Kidney (tissue), 13 donors: ENCODE measurements at regions not wholly inside any gene's neighbourhood (a gene's known extent, or its start where the extent isn't known, plus 50 kb on each side); places are given as distances from the start of the nearest gene placed in this dataset.

ENCODE experiments used
- DNase-seq, 5 donors: peaks; one replicate each; pipeline ENCODE4 v3.0.0-alpha.2; 2013 to 2020
- FAIRE-seq: peaks from 2 replicates; lab custom pipeline; 2012; peaks lifted over from hg19 to GRCh38; lab: Jason Lieb, UNC
- H3K27ac ChIP-seq, 2 donors: one replicate each; pipeline ENCODE4 v1.7.0; 2013; ENCODE audit warnings: low read depth in 2 of 2, low read length in 2 of 2, inconsistent platforms in 1 of 2
- H3K27me3 ChIP-seq: one replicate; pipeline ENCODE4 v1.7.1; 2013; ENCODE audit warnings: low read length, inconsistent platforms; ENCODE audit not compliant: control insufficient read depth, insufficient read depth
- H3K36me3 ChIP-seq, 3 donors: one replicate each; pipeline versions ENCODE4 v1.7.0 to v1.7.1; 2013; ENCODE audit warnings: low read length in 3 of 3, control low read depth in 1 of 3, inconsistent platforms in 1 of 3; ENCODE audit not compliant: insufficient read depth in 3 of 3, control insufficient read depth in 2 of 3
- H3K4me1 ChIP-seq, 3 donors: one replicate each; pipeline versions ENCODE4 v1.7.0 to v1.7.1; 2013; ENCODE audit warnings: low read length in 3 of 3, inconsistent platforms in 1 of 3, low read depth in 1 of 3; ENCODE audit not compliant: control insufficient read depth in 2 of 3, insufficient read depth in 2 of 3
- H3K4me3 ChIP-seq, 3 donors: one replicate each; pipeline versions ENCODE4 v1.7.0 to v1.8.1; 2013; ENCODE audit warnings: low read length in 3 of 3, control low read depth in 1 of 3, inconsistent platforms in 1 of 3
- H3K9ac ChIP-seq, 3 donors: one replicate each; pipeline versions ENCODE4 v1.7.0 to v1.7.1; 2013; ENCODE audit warnings: low read length in 3 of 3, control low read depth in 1 of 3, inconsistent platforms in 1 of 3
- H3K9me3 ChIP-seq, 3 donors: one replicate each; pipeline versions ENCODE4 v1.7.0 to v1.7.1; 2013; ENCODE audit warnings: low read length in 3 of 3, control low read depth in 1 of 3, inconsistent platforms in 1 of 3; ENCODE audit not compliant: control insufficient read depth in 2 of 3, insufficient read depth in 1 of 3
- intact Hi-C: fragments of 100-400 bp; cut with DNase I; formaldehyde crosslinking; loops from one replicate; pipeline ENCODE4 v1.11.1; 2022
- TF ChIP-seq, protein P1 (sequence below): IDR thresholded peaks from 3 replicates; pipeline ENCODE4 v1.5.1; 2012; ENCODE audit warnings: mild to moderate bottlenecking, moderate library complexity, borderline replicate concordance; ENCODE audit not compliant: insufficient read depth; ENCODE audit errors: extremely low read depth
- donor health status: control.
- donor health status: control.
- donor health status: control.
- donor health status: control.
- donor health status: control.
- donor health status: DM: yes; HTN: yes; CAD: no.
- donor health status: Normal renal cell carcinoma (clear cell type).

DNA sequence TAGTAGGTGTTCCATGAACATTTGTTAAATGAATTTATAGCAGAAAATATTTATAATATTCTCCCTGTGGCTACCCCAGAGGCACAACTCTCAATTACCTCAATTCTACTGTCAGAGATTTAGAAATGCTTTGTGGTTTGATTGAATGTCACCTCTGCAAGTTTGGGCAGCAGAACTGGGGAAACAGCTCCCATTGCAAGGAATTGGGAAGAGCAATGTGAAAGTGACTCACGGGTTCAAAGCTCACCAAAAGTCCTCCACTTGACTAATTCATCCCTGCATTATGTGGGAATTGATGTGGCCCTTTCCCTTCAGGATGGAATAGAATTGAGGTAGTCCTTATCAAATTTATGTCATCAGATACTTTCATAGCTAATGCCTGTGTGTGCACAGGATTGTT, 562.7 kb downstream of the MFSD1 start:
- Histone ChIP-seq H3K4me3 (no peak overlapping the region), H3K4me1 (no peaks in the 10 kb centered on the region), H3K9me3 (no peaks in the 10 kb centered on the region), H3K36me3 (no peaks in the 10 kb centered on the region), H3K27ac (no peak overlapping the region), H3K27me3 (no peaks in the 10 kb centered on the region), H3K9ac (no peak overlapping the region)
- DNase-seq (no peak), FAIRE-seq (no peak)
- intact Hi-C loops = no loop called here
- TF ChIP-seq, protein P1, sequence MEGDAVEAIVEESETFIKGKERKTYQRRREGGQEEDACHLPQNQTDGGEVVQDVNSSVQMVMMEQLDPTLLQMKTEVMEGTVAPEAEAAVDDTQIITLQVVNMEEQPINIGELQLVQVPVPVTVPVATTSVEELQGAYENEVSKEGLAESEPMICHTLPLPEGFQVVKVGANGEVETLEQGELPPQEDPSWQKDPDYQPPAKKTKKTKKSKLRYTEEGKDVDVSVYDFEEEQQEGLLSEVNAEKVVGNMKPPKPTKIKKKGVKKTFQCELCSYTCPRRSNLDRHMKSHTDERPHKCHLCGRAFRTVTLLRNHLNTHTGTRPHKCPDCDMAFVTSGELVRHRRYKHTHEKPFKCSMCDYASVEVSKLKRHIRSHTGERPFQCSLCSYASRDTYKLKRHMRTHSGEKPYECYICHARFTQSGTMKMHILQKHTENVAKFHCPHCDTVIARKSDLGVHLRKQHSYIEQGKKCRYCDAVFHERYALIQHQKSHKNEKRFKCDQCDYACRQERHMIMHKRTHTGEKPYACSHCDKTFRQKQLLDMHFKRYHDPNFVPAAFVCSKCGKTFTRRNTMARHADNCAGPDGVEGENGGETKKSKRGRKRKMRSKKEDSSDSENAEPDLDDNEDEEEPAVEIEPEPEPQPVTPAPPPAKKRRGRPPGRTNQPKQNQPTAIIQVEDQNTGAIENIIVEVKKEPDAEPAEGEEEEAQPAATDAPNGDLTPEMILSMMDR = no peak

DNA sequence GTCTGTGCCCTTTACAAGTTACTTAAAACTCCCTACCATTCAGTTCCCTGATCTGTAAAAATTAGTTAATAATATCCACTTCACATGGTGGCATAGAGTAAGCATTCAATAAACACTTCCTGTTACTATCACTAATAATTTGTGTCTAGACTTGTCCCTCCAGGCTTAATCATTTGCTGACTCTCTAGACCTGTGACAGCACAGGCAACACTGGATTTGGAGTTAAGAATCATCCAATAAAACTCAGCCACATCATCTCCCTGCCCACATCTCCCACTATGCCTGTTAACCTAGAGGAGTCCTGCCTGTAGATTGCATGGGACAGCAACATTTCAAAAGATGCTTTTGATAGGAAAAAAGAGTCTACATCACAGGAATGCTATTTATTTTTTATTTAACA, 564.6 kb downstream of the MFSD1 start:
- TF ChIP-seq, protein P1 = no peak
- DNase-seq (no peak), FAIRE-seq (no peak)
- Histone ChIP-seq H3K9me3 (no peaks in the 10 kb centered on the region), H3K36me3 (no peaks in the 10 kb centered on the region), H3K27ac (no peak overlapping the region), H3K27me3 (no peaks in the 10 kb centered on the region), H3K4me3 (no peak overlapping the region), H3K9ac (no peak overlapping the region), H3K4me1 (no peaks in the 10 kb centered on the region)
- intact Hi-C loops = no loop called here

DNA sequence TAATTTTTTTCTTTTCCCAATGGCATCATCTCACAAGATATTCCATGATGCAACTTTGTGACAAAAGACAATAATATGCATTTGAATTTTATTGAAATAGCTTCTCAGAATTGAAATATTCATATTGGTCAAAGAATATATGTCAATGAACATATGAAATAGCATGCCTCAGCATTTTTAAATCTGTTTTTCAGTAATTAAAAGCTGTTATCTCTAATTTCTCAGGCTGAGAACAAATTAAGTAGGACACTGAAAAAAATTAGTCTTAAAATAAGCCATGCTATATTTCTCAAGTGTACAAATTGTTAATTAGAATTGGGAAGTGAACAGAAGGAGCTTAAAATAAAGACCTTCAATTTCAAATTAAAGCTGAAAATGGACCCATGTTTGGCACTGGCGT, 570.1 kb downstream of the MFSD1 start:
- TF ChIP-seq, protein P1 = no peak
- FAIRE-seq (no peak), DNase-seq (no peak)
- intact Hi-C loops = no loop called here
- H3K4me3 ChIP-seq = no peak overlapping the region
- H3K9ac ChIP-seq = no peak overlapping the region
- H3K4me1 ChIP-seq = no peaks in the 10 kb centered on the region
- no peaks in the 10 kb centered on the region for H3K27me3 ChIP-seq
- no peaks in the 10 kb centered on the region for H3K36me3 ChIP-seq
- H3K9me3 ChIP-seq = no peaks in the 10 kb centered on the region
- no peak overlapping the region for H3K27ac ChIP-seq
